LNCAP (cell line): ENCODE measurements at regions not wholly inside any gene's neighbourhood (a gene's known extent, or its start where the extent isn't known, plus 50 kb on each side); places are given as distances from the start of the nearest gene placed in this dataset.

Experiments used
- CTCF ChIP-seq: fragments of 450-650 bp; IDR thresholded peaks from 2 replicates; pipeline ENCODE4 v1.5.1; 2017; ENCODE audit warnings: mild to moderate bottlenecking

- TF ChIP-seq CTCF = no peak
Measured at GRCh38 chr5:118604106-118604505, 384.2 kb downstream of the DTWD2 start.

- no peak for TF ChIP-seq CTCF
Measured at GRCh38 chr5:118603278-118603677, 385.1 kb downstream of the DTWD2 start.

GRCh38 chr5:118598311-118598710, 390.0 kb downstream of the DTWD2 start:
- no peak for TF ChIP-seq CTCF

GRCh38 chr5:118597543-118597942, 390.8 kb downstream of the DTWD2 start:
- TF ChIP-seq CTCF = no peak

- TF ChIP-seq CTCF = no peak
Measured at GRCh38 chr5:118596255-118596654, 392.1 kb downstream of the DTWD2 start.

- TF ChIP-seq CTCF = peak; percentile 26; the same call in 1 of the 2 replicates
Measured at GRCh38 chr5:118593003-118593328, 395.4 kb downstream of the DTWD2 start.

- no peak for TF ChIP-seq CTCF
Measured at GRCh38 chr5:118592229-118593002, 395.9 kb downstream of the DTWD2 start.

GRCh38 chr5:118590806-118591205, 397.5 kb downstream of the DTWD2 start:
- no peak for TF ChIP-seq CTCF
